ENCODE measurements at regions not wholly inside any gene's neighbourhood (a gene's known extent, or its start where the extent isn't known, plus 50 kb on each side); places are given as distances from the start of the nearest gene placed in this dataset.

DNA sequence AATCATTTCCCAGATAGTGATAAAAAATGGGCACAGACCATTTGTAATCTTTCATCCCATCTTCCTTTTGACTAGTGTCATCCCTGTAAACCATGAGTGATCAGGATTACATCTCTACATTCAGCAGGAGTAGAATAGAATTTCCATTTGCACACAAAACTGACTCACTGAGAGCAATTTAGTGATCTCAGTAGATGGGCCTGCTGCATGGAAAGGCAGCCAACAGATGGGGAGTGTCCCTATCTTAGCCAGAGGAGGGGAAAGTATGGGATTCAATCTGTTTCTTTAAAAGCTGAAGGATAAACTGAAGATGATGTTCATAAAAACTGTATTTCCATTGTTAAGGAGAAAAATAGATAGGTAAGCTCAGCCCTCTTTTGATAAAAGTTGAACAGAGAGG lies 441.7 kb downstream of the ZNF521 start:
- TF ChIP-seq, protein P1, sequence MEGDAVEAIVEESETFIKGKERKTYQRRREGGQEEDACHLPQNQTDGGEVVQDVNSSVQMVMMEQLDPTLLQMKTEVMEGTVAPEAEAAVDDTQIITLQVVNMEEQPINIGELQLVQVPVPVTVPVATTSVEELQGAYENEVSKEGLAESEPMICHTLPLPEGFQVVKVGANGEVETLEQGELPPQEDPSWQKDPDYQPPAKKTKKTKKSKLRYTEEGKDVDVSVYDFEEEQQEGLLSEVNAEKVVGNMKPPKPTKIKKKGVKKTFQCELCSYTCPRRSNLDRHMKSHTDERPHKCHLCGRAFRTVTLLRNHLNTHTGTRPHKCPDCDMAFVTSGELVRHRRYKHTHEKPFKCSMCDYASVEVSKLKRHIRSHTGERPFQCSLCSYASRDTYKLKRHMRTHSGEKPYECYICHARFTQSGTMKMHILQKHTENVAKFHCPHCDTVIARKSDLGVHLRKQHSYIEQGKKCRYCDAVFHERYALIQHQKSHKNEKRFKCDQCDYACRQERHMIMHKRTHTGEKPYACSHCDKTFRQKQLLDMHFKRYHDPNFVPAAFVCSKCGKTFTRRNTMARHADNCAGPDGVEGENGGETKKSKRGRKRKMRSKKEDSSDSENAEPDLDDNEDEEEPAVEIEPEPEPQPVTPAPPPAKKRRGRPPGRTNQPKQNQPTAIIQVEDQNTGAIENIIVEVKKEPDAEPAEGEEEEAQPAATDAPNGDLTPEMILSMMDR (IDR thresholded peaks at IDR 0.05) = no peak
- TF ChIP-seq POLR2AphosphoS5 (IDR thresholded peaks at IDR 0.05) (no peak), POLR2A (IDR thresholded peaks at IDR 0.05) (no peak)
